HEK293T (cell line): ENCODE measurements at regions not wholly inside any gene's neighbourhood (a gene's known extent, or its start where the extent isn't known, plus 50 kb on each side); places are given as distances from the start of the nearest gene placed in this dataset.

Experiments
- ARNT ChIP-seq: fragments of 450-650 bp; IDR thresholded peaks from 2 replicates; pipeline ENCODE4 v1.6.1; 2017; ENCODE audit warnings: mild to moderate bottlenecking
- ELF4 ChIP-seq: fragments of 450-650 bp; IDR thresholded peaks from 2 replicates; pipeline ENCODE4 v1.6.1; 2017; ENCODE audit warnings: antibody characterized with exemption
- SP1 ChIP-seq: fragments of 450-650 bp; IDR thresholded peaks from 2 replicates; pipeline ENCODE4 v1.6.1; 2017
- ZNF384 ChIP-seq: fragments of 450-650 bp; IDR thresholded peaks from 2 replicates; pipeline ENCODE4 v1.6.1; 2016

- TF ChIP-seq ELF4 (no peak), SP1 (no peak), ZNF384 (no peak), ARNT (no peak)
Measured at GRCh38 chr3:124558991-124559845, 171.0 kb upstream of the UMPS start.
